Astrocyte of the spinal cord (primary cell): ENCODE measurements at regions not wholly inside any gene's neighbourhood (a gene's known extent, or its start where the extent isn't known, plus 50 kb on each side); places are given as distances from the start of the nearest gene placed in this dataset.

Experiments
- DNase-seq: peaks from one replicate; pipeline ENCODE4 v3.0.0; 2011; ENCODE audit warnings: low read depth, low spot score
- H3K4me3 ChIP-seq: 2 replicates; pipeline ENCODE4 v1.5.1; 2011; ENCODE audit warnings: low read depth, mild to moderate bottlenecking, low read length, moderate library complexity
- CTCF ChIP-seq: IDR thresholded peaks from 2 replicates; pipeline ENCODE4 v1.5.1; 2012; ENCODE audit warnings: low read depth, mild to moderate bottlenecking, low read length, inconsistent platforms
- in situ Hi-C: cut with HindIII; loops from 2 replicates; pipeline ENCODE4 v1.10.0; 2017; ENCODE audit warnings: low sequenced_read_pairs

- H3K4me3 ChIP-seq: no peak overlapping the region
- TF ChIP-seq CTCF: no peak
- in situ Hi-C loops: no loop called here
- DNase-seq: no peak
Observed at GRCh38 chr4:135705343-135705742, 1503.8 kb upstream of the PABPC4L start.

- DNase-seq: no peak
- H3K4me3 ChIP-seq: no peak overlapping the region
- TF ChIP-seq CTCF: no peak
- in situ Hi-C loops: no loop called here
Observed at GRCh38 chr4:135694066-135694465, 1492.5 kb upstream of the PABPC4L start.

GRCh38 chr4:135684001-135684400 lies 1482.4 kb upstream of the PABPC4L start:
- TF ChIP-seq CTCF: no peak

GRCh38 chr4:135672202-135672601 lies 1470.6 kb upstream of the PABPC4L start:
- no peak for DNase-seq
- in situ Hi-C loops: no loop called here
- H3K4me3 ChIP-seq: no peak overlapping the region
- TF ChIP-seq CTCF: no peak

More at GRCh38 chr4:135684001-135684400, 1482.4 kb upstream of the PABPC4L start:
- DNase-seq: no peak
- in situ Hi-C loops: no loop called here
- no peak overlapping the region for H3K4me3 ChIP-seq

- in situ Hi-C loops: no loop called here
- TF ChIP-seq CTCF: no peak
- no peak for DNase-seq
- H3K4me3 ChIP-seq: no peak overlapping the region
Observed at GRCh38 chr4:135670548-135670947, 1469.0 kb upstream of the PABPC4L start.
